Activated CD4-positive, CD25-positive, alpha-beta regulatory T cell treated with anti-CD3 and anti-CD28 coated beads, Interleukin-2, amount 50 U/mL, for 72 hours (primary cell): ENCODE measurements at regions not wholly inside any gene's neighbourhood (a gene's known extent, or its start where the extent isn't known, plus 50 kb on each side); places are given as distances from the start of the nearest gene placed in this dataset.

Experiments
- DNase-seq: peaks from one replicate; pipeline ENCODE4 v3.0.0; 2021

- DNase-seq = no peak
Measured at GRCh38 chr22:48053973-48054372, 1291.5 kb downstream of the TBC1D22A start.

GRCh38 chr22:48053486-48053885 lies 1291.0 kb downstream of the TBC1D22A start:
- DNase-seq = no peak

GRCh38 chr22:48052621-48052890 lies 1290.1 kb downstream of the TBC1D22A start:
- DNase-seq = no peak

GRCh38 chr22:48051796-48052620 lies 1289.6 kb downstream of the TBC1D22A start:
- no peak for DNase-seq

- DNase-seq = no peak
Measured at GRCh38 chr22:48050836-48051235, 1288.4 kb downstream of the TBC1D22A start.

- no peak for DNase-seq
Measured at GRCh38 chr22:48049116-48049515, 1286.7 kb downstream of the TBC1D22A start.

GRCh38 chr22:48047722-48048500 lies 1285.5 kb downstream of the TBC1D22A start:
- DNase-seq = no peak

- DNase-seq = no peak
Measured at GRCh38 chr22:48045369-48045768, 1282.9 kb downstream of the TBC1D22A start.

GRCh38 chr22:48044487-48045060 lies 1282.1 kb downstream of the TBC1D22A start:
- no peak for DNase-seq

- DNase-seq = no peak
Measured at GRCh38 chr22:48043581-48043980, 1281.1 kb downstream of the TBC1D22A start.

GRCh38 chr22:48042621-48043395 lies 1280.4 kb downstream of the TBC1D22A start:
- no peak for DNase-seq

- no peak for DNase-seq
Measured at GRCh38 chr22:48039326-48039725, 1276.9 kb downstream of the TBC1D22A start.

- DNase-seq = no peak
Measured at GRCh38 chr22:48037618-48038017, 1275.2 kb downstream of the TBC1D22A start.

GRCh38 chr22:48035897-48036296 lies 1273.4 kb downstream of the TBC1D22A start:
- no peak for DNase-seq

GRCh38 chr22:48031589-48031988 lies 1269.1 kb downstream of the TBC1D22A start:
- DNase-seq = no peak

- no peak for DNase-seq
Measured at GRCh38 chr22:48025096-48025495, 1262.6 kb downstream of the TBC1D22A start.

- DNase-seq = no peak
Measured at GRCh38 chr22:48021991-48022401, 1259.5 kb downstream of the TBC1D22A start.

- no peak for DNase-seq
Measured at GRCh38 chr22:48018346-48018745, 1255.9 kb downstream of the TBC1D22A start.

GRCh38 chr22:48015701-48016100 lies 1253.3 kb downstream of the TBC1D22A start:
- no peak for DNase-seq

- no peak for DNase-seq
Measured at GRCh38 chr22:48004936-48005335, 1242.5 kb downstream of the TBC1D22A start.

- no peak for DNase-seq
Measured at GRCh38 chr22:48004038-48004437, 1241.6 kb downstream of the TBC1D22A start.

GRCh38 chr22:48001101-48001500 lies 1238.7 kb downstream of the TBC1D22A start:
- no peak for DNase-seq

GRCh38 chr22:47997612-47998011 lies 1235.2 kb downstream of the TBC1D22A start:
- DNase-seq = no peak
